Neural cell (in vitro differentiated cells): ENCODE measurements at regions not wholly inside any gene's neighbourhood (a gene's known extent, or its start where the extent isn't known, plus 50 kb on each side); places are given as distances from the start of the nearest gene placed in this dataset.

Source experiments
- H2AFZ ChIP-seq: fragments of 200-600, 300-800 bp; sonication (generic), shearing (Covaris generic); 2 replicates; pipeline ENCODE4 v1.6.0; 2014; ENCODE audit warnings: low read depth, mild to moderate bottlenecking, antibody characterized with exemption, low read length, moderate library complexity
- H3F3A ChIP-seq: fragments of 200-600 bp; shearing (Covaris generic); 2 replicates; pipeline ENCODE4 v1.6.1; 2016; ENCODE audit warnings: mild to moderate bottlenecking, moderate library complexity, mixed read lengths, antibody characterized with exemption, low read length; ENCODE audit not compliant: insufficient read depth, poor library complexity, severe bottlenecking
- H3K27ac ChIP-seq: fragments of 200-600, 300-800 bp; sonication (generic), shearing (Covaris generic); 2 replicates; pipeline ENCODE4 v1.5.1; 2014; ENCODE audit warnings: mild to moderate bottlenecking, low read length, moderate library complexity
- H3K27me3 ChIP-seq: fragments of 300-800, 200-600 bp; sonication (generic), shearing (Covaris generic); 2 replicates; pipeline ENCODE4 v1.6.0; 2014; ENCODE audit warnings: mild to moderate bottlenecking, low read depth, low read length, moderate library complexity; ENCODE audit not compliant: insufficient read depth
- H3K36me3 ChIP-seq: fragments of 300-800, 200-600 bp; sonication (generic), shearing (Covaris generic); 2 replicates; pipeline ENCODE4 v1.5.1; 2014; ENCODE audit warnings: mild to moderate bottlenecking, antibody characterized with exemption, low read length, moderate library complexity; ENCODE audit not compliant: insufficient read depth
- H3K4me2 ChIP-seq: fragments of 300-800, 200-600 bp; sonication (generic), shearing (Covaris generic); 2 replicates; pipeline ENCODE4 v1.6.0; 2014; ENCODE audit warnings: mild to moderate bottlenecking, low read length
- H3K4me3 ChIP-seq: fragments of 300-800, 200-600 bp; sonication (generic), shearing (Covaris generic); 2 replicates; pipeline ENCODE4 v1.5.1; 2014; ENCODE audit warnings: mild to moderate bottlenecking, low read length, moderate library complexity
- H3K79me2 ChIP-seq: fragments of 200-600 bp; shearing (Covaris generic); replicated peaks from 2 replicates; pipeline ENCODE4 v1.6.0; 2014; ENCODE audit warnings: mild to moderate bottlenecking, low read length, moderate library complexity; ENCODE audit not compliant: insufficient read depth
- H3K9ac ChIP-seq: fragments of 300-800, 200-600 bp; sonication (generic), shearing (Covaris generic); 2 replicates; pipeline ENCODE4 v1.6.1; 2016; ENCODE audit warnings: mild to moderate bottlenecking, low read length, mixed read lengths
- H3K9me2 ChIP-seq: fragments of 200-600 bp; shearing (Covaris generic); 2 replicates; pipeline ENCODE4 v1.6.1; 2016; ENCODE audit warnings: mild to moderate bottlenecking, low read length, mixed read lengths; ENCODE audit not compliant: insufficient read depth
- H3K9me3 ChIP-seq: fragments of 200-600, 300-800 bp; sonication (generic), shearing (Covaris generic); 2 replicates; pipeline ENCODE4 v1.6.1; 2016; ENCODE audit warnings: mild to moderate bottlenecking, mixed run types, low read length, moderate library complexity, mixed read lengths
- H4K20me1 ChIP-seq: fragments of 200-600 bp; shearing (Covaris generic); 2 replicates; pipeline ENCODE4 v1.6.1; 2016; ENCODE audit warnings: mild to moderate bottlenecking, mixed run types; ENCODE audit not compliant: insufficient read depth
- EP300 ChIP-seq: fragments of 450-650 bp; conservative IDR thresholded peaks from 2 replicates; pipeline ENCODE4 v1.6.1; 2014; ENCODE audit warnings: antibody characterized with exemption, mild to moderate bottlenecking, moderate library complexity; ENCODE audit not compliant: poor library complexity, severe bottlenecking
- EZH2 ChIP-seq: fragments of 200-600, 300-800 bp; shearing (Covaris generic), sonication (generic); IDR thresholded peaks from 2 replicates; pipeline ENCODE4 v1.6.1; 2014; ENCODE audit warnings: antibody characterized with exemption, low read length, borderline replicate concordance, mild to moderate bottlenecking; ENCODE audit not compliant: insufficient read depth, poor library complexity, severe bottlenecking
- MXI1 ChIP-seq: fragments of 450-650 bp; conservative IDR thresholded peaks from 2 replicates; pipeline ENCODE4 v1.6.1; 2014; ENCODE audit warnings: antibody characterized with exemption, mild to moderate bottlenecking; ENCODE audit not compliant: poor library complexity, severe bottlenecking
- POLR2AphosphoS5 ChIP-seq: IDR thresholded peaks from 2 replicates; pipeline ENCODE4 v1.6.1; 2012
- RAD21 ChIP-seq: fragments of 450-650 bp; conservative IDR thresholded peaks from 2 replicates; pipeline ENCODE4 v1.6.1; 2014; ENCODE audit warnings: antibody characterized with exemption, mild to moderate bottlenecking, moderate library complexity
- SMC3 ChIP-seq: fragments of 450-650 bp; conservative IDR thresholded peaks from 2 replicates; pipeline ENCODE4 v1.6.1; 2014; ENCODE audit warnings: antibody characterized with exemption, mild to moderate bottlenecking, moderate library complexity; ENCODE audit not compliant: poor library complexity
- TAF1 ChIP-seq: IDR thresholded peaks from 2 replicates; pipeline ENCODE4 v1.6.1; 2012; ENCODE audit warnings: low read depth
- TF ChIP-seq, protein P1 (sequence below): fragments of 450-650 bp; IDR thresholded peaks from 2 replicates; pipeline ENCODE4 v1.5.1; 2014; ENCODE audit warnings: antibody characterized with exemption, mild to moderate bottlenecking, moderate library complexity; ENCODE audit not compliant: poor library complexity, severe bottlenecking
- TF ChIP-seq, protein P2 (sequence below): IDR thresholded peaks from 2 replicates; pipeline ENCODE4 v1.6.1; 2012; ENCODE audit warnings: borderline replicate concordance

DNA sequence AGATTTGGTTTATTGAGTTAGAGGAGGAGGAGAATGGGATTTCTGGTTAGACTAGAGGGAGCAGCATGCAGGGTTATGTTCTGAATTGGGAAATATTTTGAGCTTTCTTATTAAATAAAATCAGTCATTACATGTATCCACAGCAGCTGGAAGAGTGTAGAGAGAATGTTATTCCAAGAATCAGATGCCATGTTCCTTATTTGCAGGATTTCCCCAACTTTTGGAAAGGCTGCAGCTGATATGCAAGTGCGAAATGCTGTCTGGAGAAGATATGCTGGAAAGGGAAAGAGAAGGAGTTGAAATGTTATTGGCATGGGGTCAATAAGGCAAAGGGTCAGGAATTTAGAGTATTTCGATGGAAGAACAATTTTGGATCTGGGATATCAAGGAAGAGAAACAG, 255.8 kb downstream of the MTX2 start:
- no peaks in the 10 kb centered on the region for H3K79me2 ChIP-seq

DNA sequence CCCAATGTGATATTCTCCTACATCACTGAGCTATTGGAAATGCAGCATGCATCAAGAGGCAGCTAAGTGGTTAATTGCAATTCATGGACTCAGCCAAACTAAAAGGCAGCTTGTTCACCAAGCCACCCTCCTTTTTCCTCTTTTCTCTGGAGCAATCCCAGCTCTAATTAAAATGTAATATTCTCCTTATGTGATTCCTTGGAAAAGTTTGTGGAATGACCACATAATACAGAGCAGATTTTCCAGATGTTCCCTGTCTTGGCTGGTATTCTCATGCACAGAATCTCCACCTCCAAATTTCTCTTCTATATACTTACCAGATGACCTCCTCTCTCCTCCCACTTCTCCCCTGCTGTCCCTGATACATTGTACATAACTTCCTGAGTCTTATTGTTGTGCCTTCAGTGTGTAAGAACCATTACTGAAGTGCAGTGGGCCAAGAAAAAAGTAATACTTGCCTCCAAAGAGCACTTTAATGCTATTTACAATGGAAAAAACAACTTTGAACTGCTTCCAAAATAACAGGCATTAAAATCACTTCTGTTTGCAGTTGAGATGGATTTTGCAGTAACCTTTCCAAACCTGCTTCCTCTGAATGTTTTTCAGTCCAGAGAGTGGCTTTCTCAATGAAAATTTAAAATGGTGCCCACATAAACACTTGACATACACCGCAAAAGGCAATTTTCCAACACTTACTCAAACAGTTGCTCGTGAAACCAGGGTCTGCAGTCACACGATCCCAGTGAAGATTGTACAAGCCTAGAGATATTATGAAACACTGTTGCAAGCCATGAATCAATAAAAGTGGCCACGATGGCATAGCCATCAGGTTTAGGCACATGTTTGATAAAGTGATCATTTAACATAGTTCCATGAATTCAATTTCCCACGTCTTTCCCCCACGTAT, 258.0 kb downstream of the MTX2 start:
- H3K79me2 ChIP-seq = no peaks in the 10 kb centered on the region
- H3K27ac ChIP-seq = no peak overlapping the region
- H3K9me2 ChIP-seq = no peaks in the 10 kb centered on the region
- no peaks in the 10 kb centered on the region for H4K20me1 ChIP-seq
- no peaks in the 10 kb centered on the region for H3K36me3 ChIP-seq
- no peak overlapping the region for H3K4me2 ChIP-seq
- no peak overlapping the region for H2AFZ ChIP-seq
- no peak overlapping the region for H3K9ac ChIP-seq
- H3K27me3 ChIP-seq = no peaks in the 10 kb centered on the region
- no peaks in the 10 kb centered on the region for H3K9me3 ChIP-seq
- H3K4me3 ChIP-seq = no peak overlapping the region
- no peaks in the 10 kb centered on the region for H3F3A ChIP-seq
- no peak for TF ChIP-seq MXI1

More for the DNA sequence above, 255.8 kb downstream of the MTX2 start:
- H3K27ac ChIP-seq = no peak overlapping the region
- no peak overlapping the region for H3K4me2 ChIP-seq
- H3K27me3 ChIP-seq = no peaks in the 10 kb centered on the region
- no peaks in the 10 kb centered on the region for H4K20me1 ChIP-seq
- H3K4me3 ChIP-seq = no peak overlapping the region
- no peaks in the 10 kb centered on the region for H3K9me3 ChIP-seq
- no peak overlapping the region for H2AFZ ChIP-seq
- H3K9ac ChIP-seq = no peak overlapping the region
- H3K36me3 ChIP-seq = no peaks in the 10 kb centered on the region
- no peaks in the 10 kb centered on the region for H3K9me2 ChIP-seq
- no peak for TF ChIP-seq RAD21
- TF ChIP-seq SMC3 = no peak
- TF ChIP-seq, protein P1, sequence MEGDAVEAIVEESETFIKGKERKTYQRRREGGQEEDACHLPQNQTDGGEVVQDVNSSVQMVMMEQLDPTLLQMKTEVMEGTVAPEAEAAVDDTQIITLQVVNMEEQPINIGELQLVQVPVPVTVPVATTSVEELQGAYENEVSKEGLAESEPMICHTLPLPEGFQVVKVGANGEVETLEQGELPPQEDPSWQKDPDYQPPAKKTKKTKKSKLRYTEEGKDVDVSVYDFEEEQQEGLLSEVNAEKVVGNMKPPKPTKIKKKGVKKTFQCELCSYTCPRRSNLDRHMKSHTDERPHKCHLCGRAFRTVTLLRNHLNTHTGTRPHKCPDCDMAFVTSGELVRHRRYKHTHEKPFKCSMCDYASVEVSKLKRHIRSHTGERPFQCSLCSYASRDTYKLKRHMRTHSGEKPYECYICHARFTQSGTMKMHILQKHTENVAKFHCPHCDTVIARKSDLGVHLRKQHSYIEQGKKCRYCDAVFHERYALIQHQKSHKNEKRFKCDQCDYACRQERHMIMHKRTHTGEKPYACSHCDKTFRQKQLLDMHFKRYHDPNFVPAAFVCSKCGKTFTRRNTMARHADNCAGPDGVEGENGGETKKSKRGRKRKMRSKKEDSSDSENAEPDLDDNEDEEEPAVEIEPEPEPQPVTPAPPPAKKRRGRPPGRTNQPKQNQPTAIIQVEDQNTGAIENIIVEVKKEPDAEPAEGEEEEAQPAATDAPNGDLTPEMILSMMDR = no peak
- no peak for TF ChIP-seq POLR2AphosphoS5
- TF ChIP-seq EZH2 = no peak
- TF ChIP-seq MXI1 = no peak
- no peak for TF ChIP-seq TAF1
- TF ChIP-seq EP300 = no peak
- TF ChIP-seq, protein P2, sequence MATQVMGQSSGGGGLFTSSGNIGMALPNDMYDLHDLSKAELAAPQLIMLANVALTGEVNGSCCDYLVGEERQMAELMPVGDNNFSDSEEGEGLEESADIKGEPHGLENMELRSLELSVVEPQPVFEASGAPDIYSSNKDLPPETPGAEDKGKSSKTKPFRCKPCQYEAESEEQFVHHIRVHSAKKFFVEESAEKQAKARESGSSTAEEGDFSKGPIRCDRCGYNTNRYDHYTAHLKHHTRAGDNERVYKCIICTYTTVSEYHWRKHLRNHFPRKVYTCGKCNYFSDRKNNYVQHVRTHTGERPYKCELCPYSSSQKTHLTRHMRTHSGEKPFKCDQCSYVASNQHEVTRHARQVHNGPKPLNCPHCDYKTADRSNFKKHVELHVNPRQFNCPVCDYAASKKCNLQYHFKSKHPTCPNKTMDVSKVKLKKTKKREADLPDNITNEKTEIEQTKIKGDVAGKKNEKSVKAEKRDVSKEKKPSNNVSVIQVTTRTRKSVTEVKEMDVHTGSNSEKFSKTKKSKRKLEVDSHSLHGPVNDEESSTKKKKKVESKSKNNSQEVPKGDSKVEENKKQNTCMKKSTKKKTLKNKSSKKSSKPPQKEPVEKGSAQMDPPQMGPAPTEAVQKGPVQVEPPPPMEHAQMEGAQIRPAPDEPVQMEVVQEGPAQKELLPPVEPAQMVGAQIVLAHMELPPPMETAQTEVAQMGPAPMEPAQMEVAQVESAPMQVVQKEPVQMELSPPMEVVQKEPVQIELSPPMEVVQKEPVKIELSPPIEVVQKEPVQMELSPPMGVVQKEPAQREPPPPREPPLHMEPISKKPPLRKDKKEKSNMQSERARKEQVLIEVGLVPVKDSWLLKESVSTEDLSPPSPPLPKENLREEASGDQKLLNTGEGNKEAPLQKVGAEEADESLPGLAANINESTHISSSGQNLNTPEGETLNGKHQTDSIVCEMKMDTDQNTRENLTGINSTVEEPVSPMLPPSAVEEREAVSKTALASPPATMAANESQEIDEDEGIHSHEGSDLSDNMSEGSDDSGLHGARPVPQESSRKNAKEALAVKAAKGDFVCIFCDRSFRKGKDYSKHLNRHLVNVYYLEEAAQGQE = no peak
- no peaks in the 10 kb centered on the region for H3F3A ChIP-seq
